VCaP (cell line): ENCODE measurements at regions not wholly inside any gene's neighbourhood (a gene's known extent, or its start where the extent isn't known, plus 50 kb on each side); places are given as distances from the start of the nearest gene placed in this dataset.
"Not testable (repeated sequence)": the region's sequence is repeated elsewhere in the genome, so short reads cannot be mapped to it uniquely, and the experiment has no call there.

ENCODE experiments used
- H3K27ac ChIP-seq: fragments of 450-650 bp; 2 replicates; pipeline ENCODE4 v1.5.1; 2017
- CTCF ChIP-seq: fragments of 450-650 bp; conservative IDR thresholded peaks from 2 replicates; pipeline ENCODE4 v1.5.1; 2017; ENCODE audit warnings: mild to moderate bottlenecking, moderate library complexity

GRCh38 chr5:110294281-110294680 lies 432.2 kb downstream of the TMEM232 start:
- TF ChIP-seq CTCF, result no peak
- no peak overlapping the region for H3K27ac ChIP-seq

GRCh38 chr5:110297152-110297670 lies 429.3 kb downstream of the TMEM232 start:
- TF ChIP-seq CTCF, result no peak
- H3K27ac ChIP-seq, result no peak overlapping the region

GRCh38 chr5:110304176-110304575 lies 422.3 kb downstream of the TMEM232 start:
- TF ChIP-seq CTCF, result no peak
- H3K27ac ChIP-seq, result no peak overlapping the region

GRCh38 chr5:110306650-110307049 lies 419.8 kb downstream of the TMEM232 start:
- no peak overlapping the region for H3K27ac ChIP-seq
- no peak for TF ChIP-seq CTCF

GRCh38 chr5:110309222-110309621 lies 417.2 kb downstream of the TMEM232 start:
- H3K27ac ChIP-seq, result no peak overlapping the region
- no peak for TF ChIP-seq CTCF

GRCh38 chr5:110316566-110316965 lies 409.9 kb downstream of the TMEM232 start:
- H3K27ac ChIP-seq, result not testable (repeated sequence)

- TF ChIP-seq CTCF, result no peak
Measured at GRCh38 chr5:110321117-110321516, 405.4 kb downstream of the TMEM232 start.

GRCh38 chr5:110323357-110323756 lies 403.1 kb downstream of the TMEM232 start:
- H3K27ac ChIP-seq, result no peak overlapping the region
- no peak for TF ChIP-seq CTCF

More at GRCh38 chr5:110321117-110321516, 405.4 kb downstream of the TMEM232 start:
- H3K27ac ChIP-seq, result no peak overlapping the region
